OCI-LY1 (cell line): ENCODE measurements at regions not wholly inside any gene's neighbourhood (a gene's known extent, or its start where the extent isn't known, plus 50 kb on each side); places are given as distances from the start of the nearest gene placed in this dataset.

ENCODE experiments used
- H2AFZ ChIP-seq: fragments of 200-600 bp; sonication (generic), shearing (Covaris generic); 2 replicates; pipeline ENCODE4 v1.6.0; 2014; ENCODE audit warnings: antibody characterized with exemption, mild to moderate bottlenecking, low read length
- H3F3A ChIP-seq: fragments of 200-600 bp; sonication (generic), shearing (Covaris generic); 2 replicates; pipeline ENCODE4 v1.6.0; 2014; ENCODE audit warnings: mild to moderate bottlenecking, antibody characterized with exemption, low read length, moderate library complexity; ENCODE audit not compliant: insufficient read depth
- H3K27ac ChIP-seq: fragments of 200-600 bp; sonication (generic); 2 replicates; pipeline ENCODE4 v1.5.1; 2014; ENCODE audit warnings: low read length, mixed run types, mild to moderate bottlenecking, low read depth; ENCODE audit not compliant: poor library complexity, severe bottlenecking
- H3K27me3 ChIP-seq: fragments of 200-600 bp; sonication (generic); 2 replicates; pipeline ENCODE4 v1.6.0; 2014; ENCODE audit warnings: antibody characterized with exemption, mild to moderate bottlenecking, low read length, moderate library complexity; ENCODE audit not compliant: insufficient read depth
- H3K36me3 ChIP-seq: fragments of 200-600 bp; sonication (generic); 2 replicates; pipeline ENCODE4 v1.6.1; 2014; ENCODE audit warnings: mild to moderate bottlenecking, antibody characterized with exemption, low read length, moderate library complexity, mixed read lengths; ENCODE audit not compliant: insufficient read depth
- H3K4me1 ChIP-seq: fragments of 200-600 bp; sonication (generic); 2 replicates; pipeline ENCODE4 v1.5.1; 2014; ENCODE audit warnings: mild to moderate bottlenecking, low read length, moderate library complexity; ENCODE audit not compliant: insufficient read depth, severe bottlenecking
- H3K4me2 ChIP-seq: fragments of 200-600 bp; sonication (generic), shearing (Covaris generic); 2 replicates; pipeline ENCODE4 v1.6.1; 2014; ENCODE audit warnings: low read length
- H3K4me3 ChIP-seq: fragments of 200-600 bp; sonication (generic); 2 replicates; pipeline ENCODE4 v1.5.1; 2014; ENCODE audit warnings: low read length, low read depth, mild to moderate bottlenecking, mixed read lengths; ENCODE audit not compliant: poor library complexity, severe bottlenecking
- H3K79me2 ChIP-seq: fragments of 200-600 bp; shearing (Covaris generic); 2 replicates; pipeline ENCODE4 v1.6.1; 2016; ENCODE audit warnings: mixed run types, low read length, mixed read lengths; ENCODE audit not compliant: insufficient read depth
- H3K9ac ChIP-seq: fragments of 200-600 bp; sonication (generic), shearing (Covaris generic); 2 replicates; pipeline ENCODE4 v1.6.1; 2014; ENCODE audit warnings: mild to moderate bottlenecking, low read length, mixed read lengths
- H3K9me2 ChIP-seq: fragments of 200-600 bp; sonication (generic), shearing (Covaris generic); 2 replicates; pipeline ENCODE4 v1.6.1; 2014; ENCODE audit warnings: low read depth, mild to moderate bottlenecking, low read length, mixed read lengths
- H3K9me3 ChIP-seq: fragments of 200-600 bp; shearing (Covaris generic); 2 replicates; pipeline ENCODE4 v1.6.1; 2014; ENCODE audit warnings: low read length, mixed read lengths
- H4K20me1 ChIP-seq: fragments of 200-600 bp; sonication (generic), shearing (Covaris generic); 2 replicates; pipeline ENCODE4 v1.6.0; 2016; ENCODE audit warnings: mild to moderate bottlenecking, low read length; ENCODE audit not compliant: insufficient read depth
- EZH2 ChIP-seq: fragments of 200-600 bp; sonication (generic), shearing (Covaris generic); IDR thresholded peaks from 2 replicates; pipeline ENCODE4 v1.8.0; 2017; ENCODE audit warnings: borderline replicate concordance, mixed run types, mild to moderate bottlenecking, antibody characterized with exemption, low read length, moderate library complexity, mixed read lengths
- TF ChIP-seq, protein P1 (sequence below): fragments of 200-600 bp; sonication (generic), shearing (Covaris generic); IDR thresholded peaks from 2 replicates; pipeline ENCODE4 v1.5.1; 2017; ENCODE audit warnings: mild to moderate bottlenecking, antibody characterized with exemption, low read length, moderate library complexity, mixed read lengths

DNA sequence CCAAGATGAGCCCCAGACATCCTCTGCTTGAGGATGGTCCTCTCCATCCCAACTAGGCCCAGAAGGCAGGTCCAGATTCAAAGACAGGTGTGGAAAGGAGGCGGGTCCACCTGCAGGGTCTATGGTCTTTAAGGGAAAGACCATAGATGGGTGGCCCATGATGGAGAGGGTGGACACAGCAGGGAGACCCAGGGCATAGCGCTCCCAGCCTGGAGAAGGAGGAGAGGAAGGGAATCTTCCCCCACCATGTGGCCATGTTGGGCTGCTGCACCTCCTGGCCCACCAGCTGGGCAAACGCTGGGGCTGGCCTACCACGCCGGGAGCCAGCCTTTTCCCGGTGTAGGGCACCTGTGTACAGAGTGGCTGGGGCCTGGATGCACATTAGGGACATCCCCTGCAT lies 265.2 kb upstream of the TLE3 start:
- TF ChIP-seq EZH2: no peak
- TF ChIP-seq, protein P1, sequence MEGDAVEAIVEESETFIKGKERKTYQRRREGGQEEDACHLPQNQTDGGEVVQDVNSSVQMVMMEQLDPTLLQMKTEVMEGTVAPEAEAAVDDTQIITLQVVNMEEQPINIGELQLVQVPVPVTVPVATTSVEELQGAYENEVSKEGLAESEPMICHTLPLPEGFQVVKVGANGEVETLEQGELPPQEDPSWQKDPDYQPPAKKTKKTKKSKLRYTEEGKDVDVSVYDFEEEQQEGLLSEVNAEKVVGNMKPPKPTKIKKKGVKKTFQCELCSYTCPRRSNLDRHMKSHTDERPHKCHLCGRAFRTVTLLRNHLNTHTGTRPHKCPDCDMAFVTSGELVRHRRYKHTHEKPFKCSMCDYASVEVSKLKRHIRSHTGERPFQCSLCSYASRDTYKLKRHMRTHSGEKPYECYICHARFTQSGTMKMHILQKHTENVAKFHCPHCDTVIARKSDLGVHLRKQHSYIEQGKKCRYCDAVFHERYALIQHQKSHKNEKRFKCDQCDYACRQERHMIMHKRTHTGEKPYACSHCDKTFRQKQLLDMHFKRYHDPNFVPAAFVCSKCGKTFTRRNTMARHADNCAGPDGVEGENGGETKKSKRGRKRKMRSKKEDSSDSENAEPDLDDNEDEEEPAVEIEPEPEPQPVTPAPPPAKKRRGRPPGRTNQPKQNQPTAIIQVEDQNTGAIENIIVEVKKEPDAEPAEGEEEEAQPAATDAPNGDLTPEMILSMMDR: peak; percentile 52; the same call in 1 of the 2 replicates
- Histone ChIP-seq H3K4me3 (no peak overlapping the region), H3F3A (no peaks in the 10 kb centered on the region), H4K20me1 (no peaks in the 10 kb centered on the region), H2AFZ (no peak overlapping the region), H3K4me1 (no peaks in the 10 kb centered on the region), H3K9me3 (peaks cover 3% of the 10 kb centered on the region; the same call in 1 of the 2 replicates), H3K9me2 (no peaks in the 10 kb centered on the region), H3K27me3 (no peaks in the 10 kb centered on the region), H3K36me3 (no peaks in the 10 kb centered on the region; the same call in 1 of the 2 replicates), H3K27ac (no peak overlapping the region), H3K9ac (no peak overlapping the region), H3K79me2 (no peaks in the 10 kb centered on the region), H3K4me2 (no peak overlapping the region)

DNA sequence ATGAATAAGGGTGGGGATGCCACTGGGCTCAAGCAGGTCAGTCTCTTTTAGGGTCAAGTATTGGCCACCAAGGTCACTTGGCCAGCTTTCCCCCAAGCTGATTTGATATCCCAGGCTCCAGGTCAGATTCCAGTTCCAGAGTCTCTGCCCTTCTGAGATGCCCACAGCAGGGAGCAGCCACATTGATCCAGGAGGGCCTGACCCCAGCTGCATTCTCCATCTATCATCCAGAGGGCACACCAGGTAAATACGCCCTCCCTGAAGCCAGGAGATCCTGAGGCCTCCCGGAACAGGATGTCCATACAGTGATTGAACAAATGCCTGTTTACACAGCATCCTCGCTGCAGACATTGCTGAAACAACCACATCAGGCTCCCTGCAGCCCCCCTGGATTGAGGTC lies 264.6 kb upstream of the TLE3 start:
- H3K9me2 ChIP-seq: no peaks in the 10 kb centered on the region
- H3K4me2 ChIP-seq: no peak overlapping the region
- H3K36me3 ChIP-seq: no peaks in the 10 kb centered on the region; the same call in 1 of the 2 replicates
- no peak overlapping the region for H3K27ac ChIP-seq
- H4K20me1 ChIP-seq: no peaks in the 10 kb centered on the region
- no peaks in the 10 kb centered on the region for H3K4me1 ChIP-seq
- no peaks in the 10 kb centered on the region for H3K27me3 ChIP-seq
- H2AFZ ChIP-seq: no peak overlapping the region
- peaks cover 3% of the 10 kb centered on the region; the same call in 1 of the 2 replicates for H3K9me3 ChIP-seq
- H3K9ac ChIP-seq: no peak overlapping the region
- TF ChIP-seq EZH2: no peak
- TF ChIP-seq, protein P1: no peak
- H3K79me2 ChIP-seq: no peaks in the 10 kb centered on the region
- no peak overlapping the region for H3K4me3 ChIP-seq
- no peaks in the 10 kb centered on the region for H3F3A ChIP-seq

DNA sequence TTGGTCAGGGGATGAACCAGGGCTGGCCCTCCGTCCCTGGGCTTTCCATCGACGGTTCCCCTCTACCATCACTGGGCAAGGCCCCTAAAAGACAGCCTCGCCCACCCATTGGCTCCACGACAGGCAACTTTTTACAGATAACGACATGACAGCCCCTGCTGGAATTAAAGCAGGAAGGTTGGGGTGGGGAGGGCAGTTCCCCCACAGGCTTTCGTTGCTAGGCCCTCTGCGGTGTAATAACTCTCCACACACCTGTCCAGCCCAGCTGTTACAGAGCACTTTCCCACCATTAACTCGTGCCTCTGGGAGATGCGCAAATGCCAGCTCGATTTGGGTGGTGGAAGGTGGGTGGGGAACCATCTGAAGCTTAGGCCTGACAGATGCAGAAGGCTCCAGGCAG lies 264.2 kb upstream of the TLE3 start:
- no peak overlapping the region for H3K4me2 ChIP-seq
- H3K4me3 ChIP-seq: no peak overlapping the region
- H3K27me3 ChIP-seq: no peaks in the 10 kb centered on the region
- H3K79me2 ChIP-seq: no peaks in the 10 kb centered on the region
- H4K20me1 ChIP-seq: no peaks in the 10 kb centered on the region
- H3F3A ChIP-seq: no peaks in the 10 kb centered on the region
- no peak overlapping the region for H3K9ac ChIP-seq
- no peaks in the 10 kb centered on the region for H3K9me2 ChIP-seq
- no peaks in the 10 kb centered on the region for H3K4me1 ChIP-seq
- H2AFZ ChIP-seq: no peak overlapping the region
- H3K36me3 ChIP-seq: no peaks in the 10 kb centered on the region; the same call in 1 of the 2 replicates
- no peak overlapping the region for H3K27ac ChIP-seq
- TF ChIP-seq, protein P1: no peak
- no peak for TF ChIP-seq EZH2
- peaks cover 3% of the 10 kb centered on the region; the same call in 1 of the 2 replicates for H3K9me3 ChIP-seq
